ACC112 (cell line): ENCODE measurements at regions not wholly inside any gene's neighbourhood (a gene's known extent, or its start where the extent isn't known, plus 50 kb on each side); places are given as distances from the start of the nearest gene placed in this dataset.

Experiments used
- H2AFZ ChIP-seq: fragments of 200-600 bp; sonication (generic); one replicate; pipeline ENCODE4 v1.6.0; 2017; ENCODE audit warnings: antibody characterized with exemption, low read length; ENCODE audit not compliant: unreplicated experiment
- H3K27ac ChIP-seq: fragments of 200-600 bp; sonication (generic); 2 replicates; pipeline ENCODE4 v1.5.1; 2014; ENCODE audit warnings: low read depth, mild to moderate bottlenecking, antibody characterized with exemption, low read length, moderate library complexity
- H3K27me3 ChIP-seq: fragments of 200-600 bp; sonication (generic); 2 replicates; pipeline ENCODE4 v1.6.1; 2014; ENCODE audit warnings: mild to moderate bottlenecking, antibody characterized with exemption, low read length, moderate library complexity, mixed read lengths; ENCODE audit not compliant: insufficient read depth
- H3K36me3 ChIP-seq: fragments of 200-600 bp; sonication (generic); 2 replicates; pipeline ENCODE4 v1.6.1; 2016; ENCODE audit warnings: mild to moderate bottlenecking, antibody characterized with exemption, low read length, moderate library complexity, mixed read lengths; ENCODE audit not compliant: insufficient read depth
- H3K4me1 ChIP-seq: fragments of 200-600 bp; sonication (generic); one replicate; pipeline ENCODE4 v1.6.1; 2016; ENCODE audit warnings: low read length, mixed read lengths; ENCODE audit not compliant: insufficient read depth, unreplicated experiment, control insufficient read depth
- H3K4me3 ChIP-seq: fragments of 200-600 bp; sonication (generic); 2 replicates; pipeline ENCODE4 v1.5.1; 2014; ENCODE audit warnings: mild to moderate bottlenecking, low read depth, low read length
- H3K79me2 ChIP-seq: fragments of 200-600 bp; sonication (generic); one replicate; pipeline ENCODE4 v1.6.0; 2016; ENCODE audit warnings: low read length; ENCODE audit not compliant: control insufficient read depth, unreplicated experiment, insufficient read depth

DNA sequence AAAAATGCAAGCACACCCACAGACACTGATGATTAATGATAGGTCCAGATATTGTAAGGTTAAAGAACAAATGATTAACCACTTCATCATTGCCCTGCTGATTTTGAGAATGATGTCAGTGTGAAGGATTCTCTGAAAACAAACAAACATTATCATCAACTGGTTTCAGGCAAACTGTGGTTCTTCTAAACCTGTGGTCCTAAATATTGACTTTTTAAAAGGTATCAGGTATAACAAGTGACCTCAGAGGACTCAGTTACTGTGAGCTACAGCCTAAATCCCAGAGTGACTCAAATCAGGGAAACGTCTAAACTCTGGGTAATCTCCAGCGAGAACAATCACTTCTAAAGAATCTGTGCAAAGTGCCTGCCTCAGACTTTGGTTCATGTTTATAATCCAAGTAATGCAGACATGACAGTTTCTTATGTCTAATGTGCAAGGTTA, 172.3 kb upstream of the CDH6 start:
- Histone ChIP-seq H3K27me3 (no peaks in the 10 kb centered on the region), H3K4me3 (no peak overlapping the region), H3K27ac (peak overlapping the region; percentile 10; the same call in 1 of the 2 replicates), H3K36me3 (no peaks in the 10 kb centered on the region), H3K79me2 (no peaks in the 10 kb centered on the region), H2AFZ (peak overlapping the region; percentile 4), H3K4me1 (peaks cover 24% of the 10 kb centered on the region)

DNA sequence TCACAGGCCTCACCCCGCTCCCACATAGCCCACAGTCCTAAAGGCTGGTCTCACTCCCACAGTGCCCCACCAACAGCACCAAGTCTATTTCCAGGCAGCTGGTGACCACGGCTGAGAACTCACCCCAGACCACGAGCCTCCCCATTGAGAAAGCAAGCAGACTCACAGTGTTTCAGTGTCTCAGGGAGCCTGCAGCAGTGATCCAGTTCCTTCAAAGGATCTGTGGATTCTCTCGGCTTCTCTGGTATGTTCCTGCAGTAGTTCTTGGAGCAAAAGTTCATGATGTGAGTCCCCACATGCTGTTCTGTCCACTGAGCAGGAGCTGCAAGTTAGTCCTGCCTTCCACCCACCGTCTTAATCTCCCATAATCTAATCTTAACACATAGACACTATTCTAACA, 185.3 kb upstream of the CDH6 start:
- Histone ChIP-seq H2AFZ (no peak overlapping the region), H3K27ac (no peak overlapping the region), H3K27me3 (no peaks in the 10 kb centered on the region), H3K4me1 (no peaks in the 10 kb centered on the region), H3K36me3 (no peaks in the 10 kb centered on the region), H3K79me2 (no peaks in the 10 kb centered on the region), H3K4me3 (no peak overlapping the region)

GRCh38 chr5:31007672-31008071, 185.8 kb upstream of the CDH6 start:
- H3K36me3 ChIP-seq: no peaks in the 10 kb centered on the region
- H3K4me1 ChIP-seq: no peaks in the 10 kb centered on the region
- no peak overlapping the region for H3K27ac ChIP-seq
- no peak overlapping the region for H3K4me3 ChIP-seq
- no peaks in the 10 kb centered on the region for H3K27me3 ChIP-seq
- no peak overlapping the region for H2AFZ ChIP-seq
- no peaks in the 10 kb centered on the region for H3K79me2 ChIP-seq

- Histone ChIP-seq H3K36me3 (no peaks in the 10 kb centered on the region), H3K79me2 (no peaks in the 10 kb centered on the region), H3K27me3 (no peaks in the 10 kb centered on the region), H3K4me3 (no peak overlapping the region), H3K4me1 (no peaks in the 10 kb centered on the region), H2AFZ (no peak overlapping the region), H3K27ac (no peak overlapping the region)
These were observed 193.2 kb upstream of the CDH6 start for GRCh38 chr5:31000287-31000686.

DNA sequence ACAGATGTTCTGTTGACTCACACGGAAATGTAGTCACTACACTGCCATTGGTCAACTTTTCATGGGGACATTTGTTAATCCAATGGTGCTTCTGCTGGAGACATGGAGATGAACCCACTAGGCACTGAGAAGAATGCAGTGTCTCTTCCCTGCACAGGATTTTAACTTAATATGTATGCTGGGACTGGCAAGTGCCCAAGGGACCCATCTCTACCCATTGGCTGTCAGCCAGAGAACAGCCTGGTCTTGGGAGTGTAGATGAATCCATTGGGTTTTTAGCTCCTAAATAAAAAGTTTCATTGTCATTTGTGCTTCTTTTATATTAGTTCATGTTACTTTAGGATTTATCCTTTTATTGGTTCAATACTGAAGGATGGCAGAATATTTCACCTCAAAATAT, 195.8 kb upstream of the CDH6 start:
- no peaks in the 10 kb centered on the region for H3K4me1 ChIP-seq
- H3K27me3 ChIP-seq: no peaks in the 10 kb centered on the region
- H2AFZ ChIP-seq: no peak overlapping the region
- no peak overlapping the region for H3K27ac ChIP-seq
- no peaks in the 10 kb centered on the region for H3K79me2 ChIP-seq
- no peak overlapping the region for H3K4me3 ChIP-seq
- no peaks in the 10 kb centered on the region for H3K36me3 ChIP-seq

DNA sequence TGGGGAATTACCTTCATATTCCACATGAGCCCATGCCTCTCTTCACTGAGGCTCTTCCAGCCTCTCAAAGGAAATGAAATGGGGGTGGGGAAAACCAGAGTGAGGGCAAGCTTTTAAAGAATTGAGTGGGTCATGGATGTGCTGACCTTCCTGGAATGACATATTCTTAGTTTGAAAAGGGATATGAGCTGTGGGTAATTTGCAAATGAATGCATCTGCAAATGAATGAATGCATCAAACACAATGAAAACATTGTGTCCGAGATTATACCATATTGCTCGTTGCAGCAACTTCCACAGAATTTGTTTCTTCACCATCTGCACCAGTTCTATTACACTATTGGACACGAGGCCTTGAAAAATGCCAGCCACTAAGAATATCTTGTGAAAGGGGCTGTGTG, 198.6 kb upstream of the CDH6 start:
- H3K4me3 ChIP-seq: no peak overlapping the region
- no peaks in the 10 kb centered on the region for H3K27me3 ChIP-seq
- H3K27ac ChIP-seq: no peak overlapping the region
- H3K79me2 ChIP-seq: no peaks in the 10 kb centered on the region
- no peaks in the 10 kb centered on the region for H3K4me1 ChIP-seq
- H2AFZ ChIP-seq: no peak overlapping the region
- no peaks in the 10 kb centered on the region for H3K36me3 ChIP-seq

GRCh38 chr5:30994176-30994575, 199.3 kb upstream of the CDH6 start:
- Histone ChIP-seq H3K27ac (no peak overlapping the region), H3K4me3 (no peak overlapping the region), H2AFZ (no peak overlapping the region), H3K4me1 (no peaks in the 10 kb centered on the region), H3K79me2 (no peaks in the 10 kb centered on the region), H3K27me3 (no peaks in the 10 kb centered on the region), H3K36me3 (no peaks in the 10 kb centered on the region)

DNA sequence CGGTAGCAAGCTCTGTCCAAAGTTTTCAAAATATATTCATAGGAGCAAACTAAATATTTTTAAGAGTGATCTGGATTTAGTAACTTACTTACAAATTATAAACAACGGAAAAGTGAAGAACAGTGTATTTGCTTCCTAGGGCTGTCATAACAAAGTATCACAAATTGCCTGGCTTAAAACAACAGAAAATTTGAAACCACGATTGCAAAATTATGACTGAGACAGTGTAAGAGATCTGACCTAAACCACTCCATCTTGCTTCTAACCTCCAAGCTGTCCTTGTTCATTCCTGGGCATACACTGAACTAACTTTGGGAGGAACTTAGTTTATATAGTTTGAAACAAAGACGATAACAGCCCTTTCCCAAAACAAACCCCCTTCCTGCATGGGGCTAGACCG, 202.0 kb upstream of the CDH6 start:
- Histone ChIP-seq H3K4me1 (no peaks in the 10 kb centered on the region), H3K36me3 (no peaks in the 10 kb centered on the region), H3K4me3 (no peak overlapping the region), H3K79me2 (no peaks in the 10 kb centered on the region), H2AFZ (no peak overlapping the region), H3K27ac (no peak overlapping the region), H3K27me3 (no peaks in the 10 kb centered on the region)

DNA sequence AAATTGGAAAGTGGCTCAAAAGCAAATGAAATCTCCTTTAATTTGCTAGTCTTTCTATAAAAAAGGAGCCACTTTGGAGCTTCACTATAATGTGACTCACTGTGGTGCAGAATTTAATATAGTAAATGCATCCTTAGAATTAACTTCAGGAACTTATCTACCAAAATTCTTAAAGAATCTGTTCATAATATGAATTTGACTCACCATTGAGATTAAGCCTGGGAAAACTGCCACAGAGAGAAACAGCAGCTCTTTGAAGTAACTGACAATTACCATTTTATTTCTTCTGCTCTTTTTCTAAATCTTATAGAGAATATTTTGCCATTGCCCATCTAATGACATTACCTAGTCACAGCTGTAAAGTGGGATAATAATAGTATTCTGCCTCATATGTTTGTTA, 211.9 kb upstream of the CDH6 start:
- Histone ChIP-seq H3K79me2 (no peaks in the 10 kb centered on the region), H2AFZ (no peak overlapping the region), H3K27ac (no peak overlapping the region), H3K4me3 (no peak overlapping the region), H3K4me1 (no peaks in the 10 kb centered on the region), H3K27me3 (0 out of 2 replicates have a peak, but pooled peaks cover 5% of the 10 kb centered on the region), H3K36me3 (no peaks in the 10 kb centered on the region)

DNA sequence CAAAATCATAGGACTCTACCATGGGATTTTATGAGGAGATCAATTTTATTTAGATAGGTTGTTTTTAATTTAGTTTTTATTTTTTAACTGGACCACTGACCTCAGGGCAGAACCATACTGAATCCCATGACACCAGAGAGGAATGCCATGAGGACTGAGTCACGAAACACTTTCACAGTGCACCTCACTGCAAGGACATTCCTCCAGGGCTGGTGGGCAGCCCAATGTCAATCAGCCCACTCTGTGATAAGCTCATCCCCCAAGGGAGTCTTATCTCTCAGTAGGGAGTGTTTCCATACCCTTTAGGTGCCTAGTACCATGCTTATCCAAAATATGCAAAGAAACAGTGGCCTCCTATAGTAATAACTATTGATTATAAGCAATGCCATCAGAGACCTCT, 224.5 kb upstream of the CDH6 start:
- H3K36me3 ChIP-seq: no peaks in the 10 kb centered on the region
- H3K27me3 ChIP-seq: peaks cover 4% of the 10 kb centered on the region; the same call in 1 of the 2 replicates
- no peaks in the 10 kb centered on the region for H3K79me2 ChIP-seq

DNA sequence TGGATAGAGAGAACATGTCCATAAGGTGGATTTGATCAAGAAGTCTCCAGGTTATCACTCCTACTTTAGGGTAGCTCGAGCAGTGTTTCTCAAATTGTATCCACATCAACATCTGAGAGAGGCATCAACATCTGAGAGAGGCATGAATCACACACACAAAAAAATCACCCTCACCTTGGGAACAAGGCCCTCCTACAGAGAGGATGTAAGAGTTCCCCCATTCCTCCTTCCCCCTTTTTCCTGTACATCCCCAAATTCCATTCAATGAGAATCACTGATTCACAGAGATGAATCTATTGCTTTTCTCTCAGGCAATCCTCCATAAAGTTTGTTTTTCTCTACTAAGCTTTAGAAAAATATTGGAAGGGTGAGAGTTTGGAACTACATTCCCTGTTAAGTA, 233.4 kb upstream of the CDH6 start:
- Histone ChIP-seq H2AFZ (no peak overlapping the region), H3K4me3 (no peak overlapping the region), H3K79me2 (no peaks in the 10 kb centered on the region), H3K36me3 (no peaks in the 10 kb centered on the region), H3K4me1 (no peaks in the 10 kb centered on the region), H3K27ac (no peak overlapping the region), H3K27me3 (no peaks in the 10 kb centered on the region)

More for the DNA sequence above, 224.5 kb upstream of the CDH6 start:
- Histone ChIP-seq H3K4me1 (no peaks in the 10 kb centered on the region), H3K4me3 (no peak overlapping the region), H2AFZ (no peak overlapping the region), H3K27ac (no peak overlapping the region)
